ENCODE measurements at regions not wholly inside any gene's neighbourhood (a gene's known extent, or its start where the extent isn't known, plus 50 kb on each side); places are given as distances from the start of the nearest gene placed in this dataset.
"Not testable (repeated sequence)": the region's sequence is repeated elsewhere in the genome, so short reads cannot be mapped to it uniquely, and the experiment has no call there.

- no peaks in the 10 kb centered on the region for H3K36me3 Mint-ChIP-seq (ENCODE audit: low read depth)
- no peak overlapping the region for H3K4me3 Mint-ChIP-seq
- ChIA-PET CTCF (no interaction called here), POLR2A (no interaction called here)
- no peak for DNase-seq
- H3K4me1 Mint-ChIP-seq = no peaks in the 10 kb centered on the region
- no peak overlapping the region for H3K27ac Mint-ChIP-seq
- H3K27me3 Mint-ChIP-seq = no peaks in the 10 kb centered on the region
- H3K9me3 Mint-ChIP-seq = no peaks in the 10 kb centered on the region
Measured at GRCh38 chr2:217361483-217361880, 501.6 kb upstream of the TNP1 start.

GRCh38 chr2:217360781-217361482 is 501.1 kb upstream of the TNP1 start:
- Mint-ChIP-seq H3K4me3 (no peak overlapping the region), H3K9me3 (no peaks in the 10 kb centered on the region), H3K27ac (no peak overlapping the region), H3K36me3 (ENCODE audit: low read depth) (no peaks in the 10 kb centered on the region), H3K4me1 (no peaks in the 10 kb centered on the region), H3K27me3 (no peaks in the 10 kb centered on the region)
- ChIA-PET CTCF (no interaction called here), POLR2A (no interaction called here)
- DNase-seq = no peak

- no peak for DNase-seq
- Mint-ChIP-seq H3K4me3 (no peak overlapping the region), H3K9me3 (no peaks in the 10 kb centered on the region), H3K4me1 (no peaks in the 10 kb centered on the region), H3K27me3 (no peaks in the 10 kb centered on the region), H3K27ac (no peak overlapping the region), H3K36me3 (ENCODE audit: low read depth) (no peaks in the 10 kb centered on the region)
- ChIA-PET CTCF (no interaction called here), POLR2A (no interaction called here)
Measured at GRCh38 chr2:217360111-217360510, 500.2 kb upstream of the TNP1 start.

GRCh38 chr2:217357886-217358620 is 498.2 kb upstream of the TNP1 start:
- Mint-ChIP-seq H3K9me3 (no peaks in the 10 kb centered on the region), H3K36me3 (ENCODE audit: low read depth) (no peaks in the 10 kb centered on the region), H3K27ac (no peak overlapping the region), H3K4me1 (no peaks in the 10 kb centered on the region), H3K27me3 (no peaks in the 10 kb centered on the region), H3K4me3 (no peak overlapping the region)
- ChIA-PET CTCF (no interaction called here), POLR2A (no interaction called here)
- no peak for DNase-seq

- Mint-ChIP-seq H3K27me3 (no peaks in the 10 kb centered on the region), H3K4me1 (no peaks in the 10 kb centered on the region), H3K9me3 (no peaks in the 10 kb centered on the region), H3K36me3 (ENCODE audit: low read depth) (no peaks in the 10 kb centered on the region), H3K27ac (no peak overlapping the region), H3K4me3 (no peak overlapping the region)
- no peak for DNase-seq
- POLR2A ChIA-PET = no interaction called here
- CTCF ChIA-PET = no interaction called here
Measured at GRCh38 chr2:217356781-217357180, 496.9 kb upstream of the TNP1 start.

GRCh38 chr2:217356142-217356541 is 496.3 kb upstream of the TNP1 start:
- Mint-ChIP-seq H3K36me3 (ENCODE audit: low read depth) (no peaks in the 10 kb centered on the region), H3K27me3 (no peaks in the 10 kb centered on the region), H3K4me3 (no peak overlapping the region), H3K4me1 (no peaks in the 10 kb centered on the region), H3K9me3 (no peaks in the 10 kb centered on the region), H3K27ac (no peak overlapping the region)
- ChIA-PET POLR2A (no interaction called here), CTCF (interaction anchor here (0.6 kb wide), 1 partner anchor 689 kb away, joined by 3 read pairs; no protein-coding TSS in a partner anchor)
- no peak for DNase-seq

- no peak overlapping the region for H3K4me3 Mint-ChIP-seq
- ChIA-PET CTCF (no interaction called here), POLR2A (no interaction called here)
- H3K4me1 Mint-ChIP-seq = no peaks in the 10 kb centered on the region
- H3K36me3 Mint-ChIP-seq (ENCODE audit: low read depth) = no peaks in the 10 kb centered on the region
- DNase-seq = no peak
- H3K27ac Mint-ChIP-seq = no peak overlapping the region
- H3K27me3 Mint-ChIP-seq = no peaks in the 10 kb centered on the region
- peaks cover 7% of the 10 kb centered on the region for H3K9me3 Mint-ChIP-seq
Measured at GRCh38 chr2:217353591-217353990, 493.7 kb upstream of the TNP1 start.

- Mint-ChIP-seq H3K27ac (no peak overlapping the region), H3K27me3 (no peaks in the 10 kb centered on the region), H3K36me3 (ENCODE audit: low read depth) (no peaks in the 10 kb centered on the region), H3K9me3 (peaks cover 9% of the 10 kb centered on the region), H3K4me1 (no peaks in the 10 kb centered on the region), H3K4me3 (no peak overlapping the region)
- DNase-seq = no peak
- POLR2A ChIA-PET = no interaction called here
- CTCF ChIA-PET = no interaction called here
Measured at GRCh38 chr2:217351378-217351777, 491.5 kb upstream of the TNP1 start.

- no peaks in the 10 kb centered on the region for H3K27me3 Mint-ChIP-seq
- ChIA-PET POLR2A (no interaction called here), CTCF (no interaction called here)
- H3K4me3 Mint-ChIP-seq = no peak overlapping the region
- no peaks in the 10 kb centered on the region for H3K36me3 Mint-ChIP-seq (ENCODE audit: low read depth)
- H3K4me1 Mint-ChIP-seq = no peaks in the 10 kb centered on the region
- peaks cover 9% of the 10 kb centered on the region for H3K9me3 Mint-ChIP-seq
- no peak for DNase-seq
- H3K27ac Mint-ChIP-seq = no peak overlapping the region
Measured at GRCh38 chr2:217349251-217349650, 489.4 kb upstream of the TNP1 start.

- POLR2A ChIA-PET; H3K27ac Mint-ChIP-seq; CTCF ChIA-PET; H3K27me3 Mint-ChIP-seq; H3K4me3 Mint-ChIP-seq; H3K9me3 Mint-ChIP-seq; DNase-seq; H3K4me1 Mint-ChIP-seq; H3K36me3 Mint-ChIP-seq (ENCODE audit: low read depth): not testable (repeated sequence)
Measured at GRCh38 chr2:217347630-217348029, 487.8 kb upstream of the TNP1 start.

- H3K36me3 Mint-ChIP-seq (ENCODE audit: low read depth); H3K4me1 Mint-ChIP-seq; CTCF ChIA-PET; POLR2A ChIA-PET; H3K9me3 Mint-ChIP-seq; H3K27me3 Mint-ChIP-seq; DNase-seq; H3K27ac Mint-ChIP-seq; H3K4me3 Mint-ChIP-seq: not testable (repeated sequence)
Measured at GRCh38 chr2:217346043-217346442, 486.2 kb upstream of the TNP1 start.

GRCh38 chr2:217340899-217341298 is 481.0 kb upstream of the TNP1 start:
- Mint-ChIP-seq H3K27me3 (no peaks in the 10 kb centered on the region), H3K9me3 (no peaks in the 10 kb centered on the region), H3K4me1 (no peaks in the 10 kb centered on the region), H3K36me3 (ENCODE audit: low read depth) (no peaks in the 10 kb centered on the region), H3K4me3 (no peak overlapping the region), H3K27ac (no peak overlapping the region)
- no peak for DNase-seq
- ChIA-PET POLR2A (no interaction called here), CTCF (no interaction called here)

GRCh38 chr2:217340176-217340575 is 480.3 kb upstream of the TNP1 start:
- H3K27ac Mint-ChIP-seq = no peak overlapping the region
- no peak overlapping the region for H3K4me3 Mint-ChIP-seq
- H3K9me3 Mint-ChIP-seq = no peaks in the 10 kb centered on the region
- ChIA-PET CTCF (no interaction called here), POLR2A (no interaction called here)
- H3K27me3 Mint-ChIP-seq = no peaks in the 10 kb centered on the region
- no peaks in the 10 kb centered on the region for H3K4me1 Mint-ChIP-seq
- H3K36me3 Mint-ChIP-seq (ENCODE audit: low read depth) = no peaks in the 10 kb centered on the region
- DNase-seq = no peak

- no peak overlapping the region for H3K27ac Mint-ChIP-seq
- H3K27me3 Mint-ChIP-seq = no peaks in the 10 kb centered on the region
- ChIA-PET POLR2A (no interaction called here), CTCF (no interaction called here)
- H3K4me1 Mint-ChIP-seq = no peaks in the 10 kb centered on the region
- no peaks in the 10 kb centered on the region for H3K36me3 Mint-ChIP-seq (ENCODE audit: low read depth)
- H3K4me3 Mint-ChIP-seq = no peak overlapping the region
- no peak for DNase-seq
- no peaks in the 10 kb centered on the region for H3K9me3 Mint-ChIP-seq
Measured at GRCh38 chr2:217339753-217340152, 479.9 kb upstream of the TNP1 start.

All from activated CD4-positive, alpha-beta memory T cell treated with anti-CD3 and anti-CD28 coated beads, Interleukin-2, amount 10 ng/mL, durations not matched to agents 7 days and 5 days (primary cell).